Lung (tissue), 11 donors: ENCODE measurements at regions not wholly inside any gene's neighbourhood (a gene's known extent, or its start where the extent isn't known, plus 50 kb on each side); places are given as distances from the start of the nearest gene placed in this dataset.
A peak's percentile ranks its signal among the peaks of the same experiment; 100 is the strongest.

Experiments used
- ATAC-seq: fragments of 200-7000 bp; cut with Tn5 transposase; one replicate; pipeline ENCODE4 v1.9.1; 2020; ENCODE audit warnings: moderate number of reproducible peaks; ENCODE audit not compliant: insufficient read depth, low FRiP score
- DNase-seq, 3 donors: peaks; one replicate each; pipeline ENCODE4 v3.0.0-alpha.2; 2013 to 2017
- H3K27ac ChIP-seq, 2 donors: one replicate each; pipeline ENCODE4 v1.5.1; 2013; ENCODE audit warnings: mild to moderate bottlenecking in 2 of 2, moderate library complexity in 2 of 2, control low read depth in 1 of 2, inconsistent platforms in 1 of 2, low read depth in 1 of 2, low read length in 1 of 2
- H3K27me3 ChIP-seq, 3 donors: one replicate each; pipeline ENCODE4 v1.5.1; 2013; ENCODE audit warnings: low read length in 2 of 3; ENCODE audit not compliant: control insufficient read depth in 3 of 3, insufficient read depth in 3 of 3
- H3K36me3 ChIP-seq, 4 donors: one replicate each; pipeline ENCODE4 v1.5.1; 2013; ENCODE audit warnings: low read length in 4 of 4, mild to moderate bottlenecking in 1 of 4, moderate library complexity in 1 of 4; ENCODE audit not compliant: control insufficient read depth in 4 of 4, insufficient read depth in 4 of 4
- H3K4me1 ChIP-seq, 5 donors: one replicate each; pipeline ENCODE4 v1.5.1; 2013; ENCODE audit warnings: low read length in 5 of 5, mild to moderate bottlenecking in 2 of 5, moderate library complexity in 1 of 5; ENCODE audit not compliant: control insufficient read depth in 5 of 5, insufficient read depth in 5 of 5
- H3K4me3 ChIP-seq: one replicate; pipeline ENCODE4 v1.5.1; 2013; ENCODE audit warnings: mild to moderate bottlenecking, control low read depth, moderate library complexity
- H3K9ac ChIP-seq, 2 donors: one replicate each; pipeline ENCODE4 v1.5.1; 2013; ENCODE audit warnings: low read length in 2 of 2, control low read depth in 1 of 2; ENCODE audit not compliant: insufficient read depth in 1 of 2
- H3K9me3 ChIP-seq, 4 donors: one replicate each; pipeline ENCODE4 v1.5.1; 2013; ENCODE audit warnings: low read length in 3 of 4, mild to moderate bottlenecking in 1 of 4, moderate library complexity in 1 of 4; ENCODE audit not compliant: control insufficient read depth in 4 of 4, insufficient read depth in 3 of 4
- WGBS, 2 donors: extraction: QIAGEN DNeasy Blood & Tissue Kit; methylation state at CpG; one replicate each; pipeline ENCODE4 v1.1.7; 2013; 5-methylcytosine and 5-hydroxymethylcytosine counted together
- TF ChIP-seq, protein P1 (sequence below): IDR thresholded peaks from 2 replicates; pipeline ENCODE4 v1.5.1; 2012; ENCODE audit warnings: mild to moderate bottlenecking; ENCODE audit errors: control extremely low read depth, extremely low read depth
- donor health status: control.
- donor health status: control.
- donor health status: Bipolar disorder and iron deficiency.
- donor health status: healthy.
- donor health status: DM: yes; HTN: yes; CAD: no.

DNA sequence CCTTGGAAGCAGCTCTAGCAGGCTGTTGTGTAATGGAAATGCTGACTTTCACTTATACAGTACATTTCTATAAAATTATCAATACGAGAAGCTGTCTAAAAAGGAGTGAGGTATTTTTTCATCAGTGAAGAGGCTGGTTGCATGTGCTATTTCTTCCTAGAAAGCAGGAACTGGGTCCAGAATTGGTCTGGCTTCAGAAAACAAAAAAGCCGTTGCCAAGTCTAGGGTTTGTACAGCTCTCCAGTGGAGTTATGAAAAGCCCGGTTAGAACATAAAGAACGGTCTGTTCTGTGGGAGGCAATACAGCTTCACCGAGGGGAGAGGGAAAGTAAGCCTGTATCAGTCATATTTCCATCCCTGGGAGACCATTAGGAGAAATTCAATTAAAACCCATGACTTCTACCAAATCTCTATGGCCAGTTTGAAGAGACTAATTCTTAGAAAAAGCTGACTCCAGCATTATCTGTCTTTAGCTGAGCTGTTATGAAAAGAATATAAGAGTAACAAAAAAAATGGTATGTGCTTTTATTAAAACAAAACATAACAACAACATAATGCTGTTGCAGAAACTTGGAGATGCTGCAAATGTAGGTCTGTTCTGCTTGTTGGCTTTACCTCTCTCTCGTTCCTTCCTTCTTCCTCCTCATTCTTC is 217.0 kb downstream of the CMPK2 start:
- TF ChIP-seq, protein P1, sequence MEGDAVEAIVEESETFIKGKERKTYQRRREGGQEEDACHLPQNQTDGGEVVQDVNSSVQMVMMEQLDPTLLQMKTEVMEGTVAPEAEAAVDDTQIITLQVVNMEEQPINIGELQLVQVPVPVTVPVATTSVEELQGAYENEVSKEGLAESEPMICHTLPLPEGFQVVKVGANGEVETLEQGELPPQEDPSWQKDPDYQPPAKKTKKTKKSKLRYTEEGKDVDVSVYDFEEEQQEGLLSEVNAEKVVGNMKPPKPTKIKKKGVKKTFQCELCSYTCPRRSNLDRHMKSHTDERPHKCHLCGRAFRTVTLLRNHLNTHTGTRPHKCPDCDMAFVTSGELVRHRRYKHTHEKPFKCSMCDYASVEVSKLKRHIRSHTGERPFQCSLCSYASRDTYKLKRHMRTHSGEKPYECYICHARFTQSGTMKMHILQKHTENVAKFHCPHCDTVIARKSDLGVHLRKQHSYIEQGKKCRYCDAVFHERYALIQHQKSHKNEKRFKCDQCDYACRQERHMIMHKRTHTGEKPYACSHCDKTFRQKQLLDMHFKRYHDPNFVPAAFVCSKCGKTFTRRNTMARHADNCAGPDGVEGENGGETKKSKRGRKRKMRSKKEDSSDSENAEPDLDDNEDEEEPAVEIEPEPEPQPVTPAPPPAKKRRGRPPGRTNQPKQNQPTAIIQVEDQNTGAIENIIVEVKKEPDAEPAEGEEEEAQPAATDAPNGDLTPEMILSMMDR = no peak
- no peaks in the 10 kb centered on the region for H3K27me3 ChIP-seq
- peaks cover 0 to 4% (median 0%) of the 10 kb centered on the region in 5 donors for H3K4me1 ChIP-seq
- ATAC-seq (no peak), DNase-seq (peak in 1 of 3 donors; percentile 64)
- no peak overlapping the region for H3K27ac ChIP-seq
- no peak overlapping the region for H3K4me3 ChIP-seq
- H3K9me3 ChIP-seq = no peaks in the 10 kb centered on the region
- H3K36me3 ChIP-seq = no peaks in the 10 kb centered on the region
- H3K9ac ChIP-seq = no peak overlapping the region
- WGBS, 2 donors = 66 to 84% methylated on average over 6 of the region's 6 CpGs

DNA sequence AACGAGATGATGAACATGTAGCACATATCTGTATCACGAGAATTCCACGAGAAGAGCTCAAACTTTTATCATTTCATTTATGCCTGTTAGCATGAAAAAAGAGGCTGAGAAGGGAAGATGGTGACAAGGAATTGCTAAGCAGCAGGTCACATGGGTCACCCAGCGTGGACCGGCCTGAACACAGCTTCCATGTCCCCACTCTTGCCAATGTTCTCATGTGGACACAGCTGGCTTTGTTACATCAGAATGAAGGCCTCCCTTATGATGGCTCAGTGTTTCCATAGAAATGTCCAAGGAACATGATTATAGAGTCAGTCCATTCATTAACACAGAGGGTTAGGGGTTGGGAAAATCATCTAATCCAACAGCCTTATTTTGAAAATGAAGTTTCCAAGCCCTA is 215.4 kb downstream of the CMPK2 start:
- no peaks in the 10 kb centered on the region for H3K36me3 ChIP-seq
- no peak overlapping the region for H3K27ac ChIP-seq
- no peaks in the 10 kb centered on the region for H3K9me3 ChIP-seq
- DNase-seq (no peak), ATAC-seq (no peak)
- H3K4me3 ChIP-seq = no peak overlapping the region
- H3K9ac ChIP-seq = no peak overlapping the region
- no peaks in the 10 kb centered on the region for H3K27me3 ChIP-seq
- TF ChIP-seq, protein P1 = no peak
- 91 to 92% methylated on average over 5 of the region's 5 CpGs for WGBS, 2 donors
- peaks cover 0 to 5% (median 1%) of the 10 kb centered on the region in 5 donors for H3K4me1 ChIP-seq

DNA sequence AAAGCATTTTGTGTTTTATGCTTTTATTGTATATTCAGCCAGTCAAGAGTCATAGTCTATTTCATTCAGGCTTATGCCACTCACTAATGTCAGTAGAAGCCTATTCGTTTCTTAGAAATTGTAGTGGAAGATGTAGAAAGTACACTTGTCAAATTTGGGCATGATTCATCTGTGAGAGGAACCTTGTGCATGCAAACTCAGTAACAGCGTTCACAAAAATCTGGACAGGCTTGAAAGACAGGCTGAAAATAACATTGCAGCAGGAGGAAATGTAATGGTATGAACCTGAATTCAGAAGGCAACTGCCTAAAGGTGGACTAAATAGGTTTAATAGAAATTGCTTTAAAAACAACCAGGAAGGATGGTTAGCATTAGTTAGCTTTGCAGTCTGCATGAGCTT is 213.5 kb downstream of the CMPK2 start:
- peaks cover 0 to 5% (median 1%) of the 10 kb centered on the region in 5 donors for H3K4me1 ChIP-seq
- no peak overlapping the region for H3K4me3 ChIP-seq
- WGBS, 2 donors = 79 to 82% methylated on average over 2 of the region's 2 CpGs
- TF ChIP-seq, protein P1 = no peak
- no peaks in the 10 kb centered on the region for H3K9me3 ChIP-seq
- no peaks in the 10 kb centered on the region for H3K27me3 ChIP-seq
- H3K36me3 ChIP-seq = no peaks in the 10 kb centered on the region
- H3K27ac ChIP-seq = no peak overlapping the region
- no peak for DNase-seq
- no peak overlapping the region for H3K9ac ChIP-seq
- no peak for ATAC-seq

DNA sequence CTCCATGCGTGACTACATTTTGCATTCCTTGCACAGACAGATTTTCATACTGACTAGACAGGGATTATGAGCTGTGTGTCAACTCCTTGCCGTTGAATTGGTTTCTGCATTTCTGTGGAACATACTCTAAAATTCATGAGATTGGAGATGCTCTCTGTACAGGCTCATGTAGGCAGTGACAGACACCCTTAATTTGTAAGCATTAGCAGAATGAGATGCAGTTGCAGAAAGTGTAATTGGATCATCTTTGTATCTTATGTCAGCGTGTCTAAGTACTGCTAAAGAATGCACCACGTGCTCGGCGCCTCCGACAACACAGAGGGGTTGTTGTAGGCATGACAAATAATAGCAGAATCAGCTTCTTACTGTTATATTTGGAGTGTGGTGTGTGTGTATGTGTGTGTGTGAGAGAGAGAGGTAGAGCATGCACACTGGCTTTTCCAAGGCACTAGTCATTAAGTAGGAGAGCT is 212.4 kb downstream of the CMPK2 start:
- 81 to 84% methylated on average over 7 of the region's 7 CpGs for WGBS, 2 donors
- no peak for ATAC-seq
- H3K4me1 ChIP-seq = peaks cover 0 to 5% (median 0%) of the 10 kb centered on the region in 5 donors

More for the DNA sequence above, 212.4 kb downstream of the CMPK2 start:
- H3K36me3 ChIP-seq = no peaks in the 10 kb centered on the region
- no peak overlapping the region for H3K27ac ChIP-seq
- TF ChIP-seq, protein P1 = no peak
- H3K27me3 ChIP-seq = no peaks in the 10 kb centered on the region
- no peak for DNase-seq
- H3K9me3 ChIP-seq = no peaks in the 10 kb centered on the region
- no peak overlapping the region for H3K4me3 ChIP-seq
- no peak overlapping the region for H3K9ac ChIP-seq
